AG08396 (cell line): ENCODE measurements at regions not wholly inside any gene's neighbourhood (a gene's known extent, or its start where the extent isn't known, plus 50 kb on each side); places are given as distances from the start of the nearest gene placed in this dataset.

Source experiments
- DNase-seq: peaks from one replicate; pipeline ENCODE4 v3.0.0; 2012; ENCODE audit warnings: low spot score, mixed read lengths

GRCh38 chr18:22467760-22468553 is 50.2 kb upstream of the CTAGE1 start:
- DNase-seq = peak; percentile 67

DNA sequence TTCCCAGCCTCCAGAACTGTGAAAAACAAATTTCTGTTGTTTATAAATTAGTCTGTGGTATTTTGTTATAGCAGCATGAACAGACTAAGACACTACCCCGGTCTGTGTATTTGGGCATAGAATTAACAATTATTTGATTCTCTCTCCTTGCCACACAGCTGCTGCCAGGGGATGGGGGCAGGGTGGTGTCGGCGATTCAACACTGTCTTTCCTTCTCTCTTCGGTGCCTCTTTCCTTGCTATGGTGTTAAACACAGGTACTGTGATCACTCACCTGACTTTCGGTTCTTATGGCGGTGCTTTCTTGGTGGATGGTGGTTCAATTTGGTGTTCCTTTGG is 50.8 kb upstream of the CTAGE1 start:
- no peak for DNase-seq

- no peak for DNase-seq
Observed at GRCh38 chr18:22469061-22469734, 51.5 kb upstream of the CTAGE1 start.

- no peak for DNase-seq
Observed at GRCh38 chr18:22469926-22470247, 52.2 kb upstream of the CTAGE1 start.

- DNase-seq = no peak
Observed at GRCh38 chr18:22470248-22471235, 52.8 kb upstream of the CTAGE1 start.

DNA sequence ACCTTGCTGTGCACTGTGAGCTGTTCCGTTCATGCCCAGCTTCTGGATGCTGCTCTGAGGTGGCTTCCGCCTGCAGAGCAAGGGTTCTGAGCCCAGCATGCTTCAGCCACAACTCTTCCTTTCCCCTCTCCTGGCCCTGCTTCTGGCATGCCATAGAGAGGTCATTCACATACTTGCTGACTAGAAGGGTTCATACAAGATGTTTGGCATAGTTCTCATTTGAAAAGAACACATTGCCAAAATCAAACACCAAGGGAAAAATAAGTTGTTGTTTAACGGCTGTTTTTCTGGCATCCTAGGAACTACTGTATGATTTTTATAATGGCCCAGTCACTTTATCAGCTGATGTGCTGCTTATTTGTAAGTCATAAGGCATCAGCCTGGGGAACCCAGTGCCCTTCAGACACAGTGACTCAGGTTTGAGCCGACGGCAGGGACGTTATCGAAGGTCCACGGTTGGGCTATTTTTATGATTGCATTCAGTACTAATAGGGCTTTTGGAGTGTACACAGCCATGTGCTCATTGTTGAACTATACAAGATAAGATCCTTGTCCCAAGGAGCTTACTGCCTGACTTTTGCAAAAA is 53.9 kb upstream of the CTAGE1 start:
- no peak for DNase-seq

DNA sequence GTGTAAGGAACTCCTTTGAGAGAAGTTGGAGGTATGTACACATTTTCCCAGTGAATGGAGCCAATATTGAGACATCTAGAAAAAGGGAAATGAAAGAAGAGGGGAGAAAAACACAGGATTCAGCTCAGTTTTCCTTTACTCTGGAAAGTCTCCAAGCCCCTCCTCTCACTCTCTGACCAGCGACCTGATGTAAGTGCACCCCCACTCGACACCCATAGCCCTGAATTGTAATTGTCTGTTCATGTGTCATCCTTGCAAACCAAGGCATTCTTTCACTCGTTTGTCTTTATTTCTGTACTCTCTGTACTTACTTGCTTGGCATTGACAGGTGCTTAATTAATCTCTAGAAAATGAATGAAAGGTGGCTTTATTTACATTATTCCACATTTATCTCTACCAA is 55.7 kb upstream of the CTAGE1 start:
- DNase-seq = no peak

- DNase-seq = no peak
Observed at GRCh38 chr18:22475426-22476100, 57.8 kb upstream of the CTAGE1 start.

- no peak for DNase-seq
Observed at GRCh38 chr18:22477222-22477621, 59.5 kb upstream of the CTAGE1 start.

GRCh38 chr18:22482948-22483347 is 65.2 kb upstream of the CTAGE1 start:
- no peak for DNase-seq

DNA sequence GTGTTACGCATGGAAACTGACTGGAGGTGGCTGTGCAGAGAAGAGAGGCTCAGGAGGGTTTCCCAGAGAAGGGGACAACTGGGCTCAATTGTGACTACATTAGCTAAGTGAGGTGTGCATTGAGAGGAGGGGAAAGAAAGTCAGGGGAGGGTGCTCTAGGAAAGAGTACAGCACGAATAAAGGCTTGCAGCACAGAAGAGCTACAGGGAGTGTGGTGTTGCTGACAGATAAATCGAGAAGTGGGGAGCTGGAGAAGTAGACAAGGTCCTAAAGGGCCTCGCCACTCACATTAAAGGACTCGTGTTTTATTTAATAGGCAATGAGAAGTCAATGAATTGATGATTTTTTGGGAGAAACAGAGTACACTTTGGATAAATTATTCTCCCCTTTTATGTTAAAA is 65.7 kb upstream of the CTAGE1 start:
- DNase-seq = no peak

DNA sequence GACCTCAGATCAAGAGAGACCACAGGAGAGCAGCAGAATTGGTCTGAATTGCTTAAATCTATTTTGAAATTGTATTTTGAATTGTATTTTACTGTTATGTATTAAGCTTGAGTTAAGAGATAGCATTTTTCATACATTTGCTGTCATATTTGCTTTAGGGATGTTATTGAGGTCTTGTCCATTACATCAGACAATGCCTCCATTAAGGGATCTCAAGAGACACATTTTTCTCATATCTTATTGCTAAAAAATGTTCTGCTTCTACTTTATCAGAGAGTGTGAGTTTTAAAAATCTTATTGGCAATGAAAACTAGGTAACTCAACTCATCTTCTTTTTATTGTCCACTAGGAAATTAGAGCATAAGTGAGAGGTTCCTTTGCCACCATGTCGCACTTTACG is 66.8 kb upstream of the CTAGE1 start:
- DNase-seq = no peak

DNA sequence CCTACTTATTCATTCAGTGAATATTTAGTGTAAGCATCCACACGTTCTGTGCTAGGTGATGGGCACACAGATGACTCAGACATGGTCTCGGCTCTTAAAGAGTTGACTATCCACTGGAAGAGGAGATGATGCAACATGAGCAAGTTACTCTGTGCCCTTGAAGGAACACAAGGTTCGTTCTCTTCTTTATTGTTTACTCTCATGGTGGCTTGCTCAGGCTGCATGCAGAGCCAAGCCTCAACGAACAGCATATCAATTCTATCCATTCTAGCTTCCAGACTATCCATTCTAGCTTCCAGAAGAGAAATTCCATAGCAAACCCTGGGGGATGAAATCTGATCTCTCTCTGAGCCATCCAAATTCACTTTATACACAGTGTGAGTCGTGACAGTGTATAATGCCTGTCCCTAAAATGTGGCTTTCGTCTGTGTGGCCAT is 68.1 kb upstream of the CTAGE1 start:
- no peak for DNase-seq

DNA sequence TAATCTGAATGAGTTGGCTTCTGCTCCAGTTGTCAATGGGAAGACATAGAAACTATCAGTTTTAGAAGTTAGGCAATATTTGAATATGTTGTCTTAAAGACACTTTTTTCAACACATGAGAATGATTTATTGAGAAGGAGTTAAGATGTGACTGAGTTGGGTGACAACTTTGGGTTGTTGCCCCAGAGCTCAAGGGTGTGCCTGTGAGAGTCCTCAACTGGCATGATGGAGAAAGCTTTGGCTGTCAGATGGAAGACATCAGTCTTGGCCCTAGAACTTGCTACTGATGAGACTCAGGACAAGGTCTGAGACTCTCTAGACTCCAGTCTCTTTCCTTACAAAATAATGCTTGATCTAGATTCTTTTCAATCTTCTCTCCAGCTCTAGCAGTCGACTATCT is 69.0 kb upstream of the CTAGE1 start:
- no peak for DNase-seq

- no peak for DNase-seq
Observed at GRCh38 chr18:22488554-22488953, 70.8 kb upstream of the CTAGE1 start.

GRCh38 chr18:22489704-22490103 is 72.0 kb upstream of the CTAGE1 start:
- no peak for DNase-seq

GRCh38 chr18:22490429-22490846 is 72.7 kb upstream of the CTAGE1 start:
- no peak for DNase-seq

DNA sequence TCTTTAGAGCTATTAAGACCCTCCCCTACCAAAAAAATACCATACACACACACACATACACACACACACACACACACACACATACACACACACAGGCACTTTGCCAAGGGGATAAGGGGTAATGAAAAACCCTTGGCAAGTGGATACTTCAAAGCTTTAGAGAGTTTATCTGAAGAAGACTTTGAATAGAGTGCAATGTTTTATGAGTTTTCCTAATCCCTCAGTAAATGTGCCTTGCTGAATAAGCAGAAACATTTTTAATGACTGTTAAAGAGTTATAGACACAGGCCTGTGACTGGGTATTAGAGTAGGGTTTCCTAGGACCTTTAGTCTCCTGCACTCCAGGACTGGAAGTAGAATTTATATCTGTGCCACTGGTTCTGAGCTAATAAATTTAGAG is 75.5 kb upstream of the CTAGE1 start:
- DNase-seq = no peak

- DNase-seq = no peak
Observed at GRCh38 chr18:22493940-22494339, 76.2 kb upstream of the CTAGE1 start.

DNA sequence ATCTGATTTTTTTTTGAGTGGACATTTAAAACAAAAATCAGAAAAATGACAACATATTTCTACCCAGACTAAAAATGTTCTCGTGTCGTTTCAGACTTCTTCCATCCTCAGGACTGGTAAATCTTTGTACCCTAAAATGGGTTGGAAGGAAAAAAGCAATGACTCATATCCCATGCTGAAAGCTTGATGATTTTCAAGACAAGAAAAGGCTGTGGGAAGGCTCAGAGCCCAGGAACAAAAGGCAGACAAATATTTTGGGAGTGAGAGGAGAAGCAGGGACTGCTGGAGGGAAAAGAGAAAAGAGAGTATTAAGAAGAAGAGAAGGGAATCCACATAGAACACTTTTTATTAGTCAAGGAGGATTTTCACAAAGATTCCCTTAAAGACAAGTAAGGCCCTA is 77.1 kb upstream of the CTAGE1 start:
- DNase-seq = no peak

- DNase-seq = no peak
Observed at GRCh38 chr18:22499421-22499820, 81.7 kb upstream of the CTAGE1 start.

DNA sequence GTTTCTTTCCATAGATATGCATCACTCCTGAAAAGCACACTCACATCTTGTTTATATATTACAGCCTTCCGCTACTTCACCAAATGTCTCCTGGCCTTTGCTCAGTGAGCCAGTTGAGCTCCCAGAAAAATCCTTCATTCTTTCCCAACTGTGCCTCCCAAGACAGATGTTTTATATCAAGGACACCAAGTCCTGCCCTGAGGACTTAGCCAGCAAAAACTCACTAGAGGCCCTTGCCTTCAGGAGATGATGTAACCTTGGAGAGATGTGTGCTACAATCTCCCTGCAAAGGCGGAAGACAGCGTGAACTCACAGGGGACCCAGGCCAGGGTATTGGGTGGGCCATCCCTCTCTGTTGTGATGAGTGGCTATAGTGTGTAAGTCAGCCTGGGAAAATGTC is 86.1 kb upstream of the CTAGE1 start:
- peak; percentile 75 for DNase-seq
